Neural progenitor cell (in vitro differentiated cells): ENCODE measurements at regions not wholly inside any gene's neighbourhood (a gene's known extent, or its start where the extent isn't known, plus 50 kb on each side); places are given as distances from the start of the nearest gene placed in this dataset.

ENCODE experiments used
- CTCF ChIP-seq: fragments of 200-600 bp; sonication (generic); IDR thresholded peaks from 2 replicates; pipeline ENCODE4 v1.5.1; 2017; ENCODE audit warnings: antibody characterized with exemption, mild to moderate bottlenecking
- EZH2 ChIP-seq: fragments of 200-600 bp; sonication (generic); IDR thresholded peaks from 2 replicates; pipeline ENCODE4 v1.6.1; 2017; ENCODE audit warnings: antibody characterized with exemption, mild to moderate bottlenecking, moderate library complexity

- TF ChIP-seq CTCF (no peak), EZH2 (no peak)
These were observed 145.3 kb downstream of the SLC4A3 start for GRCh38 chr2:219772697-219773096.
